ENCODE measurements at regions not wholly inside any gene's neighbourhood (a gene's known extent, or its start where the extent isn't known, plus 50 kb on each side); places are given as distances from the start of the nearest gene placed in this dataset.

GRCh38 chr2:16390561-16390960 is 275.1 kb downstream of the CYRIA start:
- Histone ChIP-seq H3K9ac (ENCODE audit: extremely low read depth, insufficient read length, low read length) (no peak overlapping the region), H2AK5ac (ENCODE audit: insufficient read length, low read length) (no peak overlapping the region), H3K9me3 (ENCODE audit: control insufficient read depth, low read depth, low read length) (no peaks in the 10 kb centered on the region), H2BK5ac (ENCODE audit: insufficient read length, low read length) (no peak overlapping the region), H3K18ac (ENCODE audit: insufficient read length, low read depth, low read length) (no peak overlapping the region), H3K4me1 (ENCODE audit: insufficient read depth, low read length) (no peaks in the 10 kb centered on the region), H3K27ac (ENCODE audit: insufficient read length, low read depth, low read length) (no peak overlapping the region), H3K27me3 (ENCODE audit: insufficient read depth, low read length) (no peaks in the 10 kb centered on the region), H2BK15ac (ENCODE audit: low read depth, low read length) (no peak overlapping the region), H4K91ac (ENCODE audit: insufficient read length, low read depth, low read length) (no peak overlapping the region), H3K56ac (ENCODE audit: insufficient read length, low read depth, low read length) (no peak overlapping the region), H2AFZ (ENCODE audit: low read length) (no peak overlapping the region), H4K5ac (ENCODE audit: insufficient read length, low read depth, low read length) (no peak overlapping the region), H3T11ph (ENCODE audit: low read length) (no peak overlapping the region), H2BK20ac (ENCODE audit: low read depth, low read length, poor library complexity, severe bottlenecking) (no peak overlapping the region), H2BK12ac (ENCODE audit: insufficient read length, low read depth, low read length) (no peak overlapping the region), H4K20me1 (ENCODE audit: control insufficient read depth, insufficient read depth, insufficient read length) (no peaks in the 10 kb centered on the region), H3K23ac (ENCODE audit: insufficient read length, low read depth, low read length) (no peak overlapping the region), H2BK120ac (ENCODE audit: low read depth, low read length, poor library complexity, severe bottlenecking) (no peak overlapping the region), H4K8ac (replicated peaks; ENCODE audit: insufficient read length, low read depth, low read length) (no peak overlapping the region), H3K4ac (ENCODE audit: low read depth, low read length) (no peak overlapping the region), H3K79me2 (ENCODE audit: insufficient read depth, low read length) (no peaks in the 10 kb centered on the region), H3K4me2 (ENCODE audit: insufficient read depth, insufficient read length, low read length) (no peak overlapping the region), H3K23me2 (ENCODE audit: insufficient read length, low read depth, low read length, poor library complexity, severe bottlenecking) (no peaks in the 10 kb centered on the region), H3K14ac (ENCODE audit: insufficient read depth, low read length) (no peak overlapping the region), H3K79me1 (ENCODE audit: insufficient read depth, low read depth, low read length, poor library complexity, severe bottlenecking) (no peaks in the 10 kb centered on the region)
- DNase-seq = no peak
- H3K27me3 Mint-ChIP-seq (ENCODE audit: low read depth) = peaks cover 2% of the 10 kb centered on the region; the same call in 1 of the 2 replicates
- WGBS (ENCODE audit: extremely low coverage, insufficient read length, low lambda C conversion rate) = no CpG with 5 or more reads among the region's 6 CpGs
- TF ChIP-seq CTCF (conservative IDR thresholded peaks at IDR 0.05) = no peak
- no peaks in the 10 kb centered on the region for H3K36me3 Mint-ChIP-seq (ENCODE audit: insufficient read depth in 1 of 3, low read depth in 3 of 3)
- H3K9me3 Mint-ChIP-seq = no peaks in the 10 kb centered on the region
- no peak overlapping the region for H3K27ac Mint-ChIP-seq
- H3K4me3 Mint-ChIP-seq = no peak overlapping the region
- no peaks in the 10 kb centered on the region for H3K4me1 Mint-ChIP-seq

All from H9 (cell line).